Astrocyte (in vitro differentiated cells and primary cell): ENCODE measurements at regions not wholly inside any gene's neighbourhood (a gene's known extent, or its start where the extent isn't known, plus 50 kb on each side); places are given as distances from the start of the nearest gene placed in this dataset.

Experiments used
- DNase-seq: peaks from one replicate; pipeline ENCODE4 v3.0.0-alpha.2; 2010; ENCODE audit warnings: low read depth
- FAIRE-seq: peaks from 2 replicates; lab custom pipeline; 2011; peaks lifted over from hg19 to GRCh38; lab: Jason Lieb, UNC
- H2AFZ ChIP-seq: 2 replicates; pipeline ENCODE4 v1.6.0; 2012; ENCODE audit warnings: low read depth, low read length, inconsistent platforms
- H3K27ac ChIP-seq: 2 replicates; pipeline ENCODE4 v1.5.1; 2011; ENCODE audit warnings: low read depth, low read length, inconsistent platforms
- H3K27me3 ChIP-seq: 2 replicates; pipeline ENCODE4 v1.6.0; 2011; ENCODE audit warnings: low read length, inconsistent platforms; ENCODE audit not compliant: insufficient read depth
- H3K36me3 ChIP-seq: 2 replicates; pipeline ENCODE4 v1.5.1; 2011; ENCODE audit warnings: low read length, inconsistent platforms; ENCODE audit not compliant: insufficient read depth
- H3K4me1 ChIP-seq: 2 replicates; pipeline ENCODE4 v1.5.1; 2011; ENCODE audit warnings: low read length, inconsistent platforms; ENCODE audit not compliant: insufficient read depth
- H3K4me2 ChIP-seq: 2 replicates; pipeline ENCODE4 v1.6.0; 2012; ENCODE audit warnings: low read length, inconsistent platforms
- H3K4me3 ChIP-seq: 2 replicates; pipeline ENCODE4 v1.5.1; 2011; ENCODE audit warnings: low read depth, mild to moderate bottlenecking, low read length, inconsistent platforms; ENCODE audit not compliant: insufficient read depth
- H3K79me2 ChIP-seq: 2 replicates; pipeline ENCODE4 v1.6.0; 2012; ENCODE audit warnings: mild to moderate bottlenecking, low read length, inconsistent platforms; ENCODE audit not compliant: insufficient read depth
- H3K9ac ChIP-seq: 2 replicates; pipeline ENCODE4 v1.6.0; 2012; ENCODE audit warnings: mild to moderate bottlenecking, low read length, inconsistent platforms
- H3K9me3 ChIP-seq: 2 replicates; pipeline ENCODE4 v1.5.1; 2012; ENCODE audit warnings: low read depth, mild to moderate bottlenecking, low read length, inconsistent platforms; ENCODE audit not compliant: insufficient read depth
- H4K20me1 ChIP-seq: 2 replicates; pipeline ENCODE4 v1.6.0; 2012; ENCODE audit warnings: low read length, inconsistent platforms; ENCODE audit not compliant: insufficient read depth
- H3K27ac Mint-ChIP-seq: one replicate; pipeline ENCODE4 v1.8.0; 2021; ENCODE audit warnings: mild to moderate bottlenecking, mixed read lengths; ENCODE audit not compliant: unreplicated experiment
- H3K27me3 Mint-ChIP-seq: one replicate; pipeline ENCODE4 v1.8.0; 2021; ENCODE audit warnings: low read depth, mixed read lengths; ENCODE audit not compliant: unreplicated experiment
- H3K36me3 Mint-ChIP-seq: one replicate; pipeline ENCODE4 v1.8.0; 2021; ENCODE audit warnings: low read depth, mixed read lengths; ENCODE audit not compliant: unreplicated experiment
- H3K4me1 Mint-ChIP-seq: one replicate; pipeline ENCODE4 v1.8.0; 2021; ENCODE audit warnings: low read depth, mixed read lengths; ENCODE audit not compliant: unreplicated experiment
- H3K4me3 Mint-ChIP-seq: one replicate; pipeline ENCODE4 v1.8.0; 2021; ENCODE audit warnings: mild to moderate bottlenecking, moderate library complexity, mixed read lengths; ENCODE audit not compliant: unreplicated experiment
- H3K9me3 Mint-ChIP-seq: one replicate; pipeline ENCODE4 v1.8.0; 2021; ENCODE audit warnings: mild to moderate bottlenecking, mixed read lengths; ENCODE audit not compliant: unreplicated experiment
- CTCF ChIP-seq: IDR thresholded peaks from 2 replicates; pipeline ENCODE4 v1.5.1; 2011; ENCODE audit warnings: low read depth, mild to moderate bottlenecking, inconsistent platforms, low read length, moderate library complexity; ENCODE audit not compliant: insufficient read depth
- EZH2 ChIP-seq: IDR thresholded peaks from 2 replicates; pipeline ENCODE4 v1.6.1; 2012; ENCODE audit warnings: mild to moderate bottlenecking, low read length, inconsistent platforms; ENCODE audit not compliant: insufficient read depth

- no peaks in the 10 kb centered on the region for H3K9me3 ChIP-seq
- no peaks in the 10 kb centered on the region for H3K4me1 ChIP-seq
- H3K4me3 ChIP-seq, result no peak overlapping the region
- DNase-seq, result no peak
- no peak overlapping the region for H3K27ac ChIP-seq
- no peak overlapping the region for H3K4me2 ChIP-seq
- TF ChIP-seq EZH2 (no peak), CTCF (no peak)
- no peaks in the 10 kb centered on the region for H4K20me1 ChIP-seq
- Mint-ChIP-seq H3K4me3 (no peak overlapping the region), H3K27ac (no peak overlapping the region), H3K36me3 (no peaks in the 10 kb centered on the region), H3K4me1 (no peaks in the 10 kb centered on the region), H3K9me3 (peaks cover 2% of the 10 kb centered on the region), H3K27me3 (no peaks in the 10 kb centered on the region)
- H3K27me3 ChIP-seq, result no peaks in the 10 kb centered on the region
- no peaks in the 10 kb centered on the region for H3K79me2 ChIP-seq
- H3K9ac ChIP-seq, result no peak overlapping the region
- H3K36me3 ChIP-seq, result no peaks in the 10 kb centered on the region
- FAIRE-seq, result no peak
- no peak overlapping the region for H2AFZ ChIP-seq
These were observed 381.0 kb upstream of the USP15 start for GRCh38 chr12:61879229-61879628.

GRCh38 chr12:61880186-61880585 lies 380.0 kb upstream of the USP15 start:
- no peak overlapping the region for H3K4me3 ChIP-seq
- no peaks in the 10 kb centered on the region for H4K20me1 ChIP-seq
- H2AFZ ChIP-seq, result no peak overlapping the region
- no peak overlapping the region for H3K27ac ChIP-seq
- H3K4me2 ChIP-seq, result no peak overlapping the region
- TF ChIP-seq EZH2 (no peak), CTCF (no peak)
- H3K36me3 Mint-ChIP-seq, result no peaks in the 10 kb centered on the region
- H3K27me3 Mint-ChIP-seq, result no peaks in the 10 kb centered on the region
- DNase-seq, result no peak
- H3K4me1 ChIP-seq, result no peaks in the 10 kb centered on the region
- H3K27me3 ChIP-seq, result no peaks in the 10 kb centered on the region
- no peaks in the 10 kb centered on the region for H3K79me2 ChIP-seq
- no peak for FAIRE-seq
- H3K27ac Mint-ChIP-seq, result no peak overlapping the region
- H3K4me1 Mint-ChIP-seq, result no peaks in the 10 kb centered on the region
- peaks cover 2% of the 10 kb centered on the region for H3K9me3 Mint-ChIP-seq
- H3K36me3 ChIP-seq, result no peaks in the 10 kb centered on the region
- H3K9ac ChIP-seq, result no peak overlapping the region
- no peaks in the 10 kb centered on the region for H3K9me3 ChIP-seq
- H3K4me3 Mint-ChIP-seq, result no peak overlapping the region

- TF ChIP-seq EZH2 (no peak), CTCF (no peak)
- no peaks in the 10 kb centered on the region for H3K27me3 ChIP-seq
- H3K9ac ChIP-seq, result no peak overlapping the region
- H2AFZ ChIP-seq, result no peak overlapping the region
- H3K36me3 ChIP-seq, result no peaks in the 10 kb centered on the region
- no peak overlapping the region for H3K4me2 ChIP-seq
- no peaks in the 10 kb centered on the region for H4K20me1 ChIP-seq
- Mint-ChIP-seq H3K27ac (no peak overlapping the region), H3K4me1 (peaks cover 4% of the 10 kb centered on the region), H3K36me3 (no peaks in the 10 kb centered on the region), H3K4me3 (no peak overlapping the region), H3K27me3 (no peaks in the 10 kb centered on the region), H3K9me3 (no peaks in the 10 kb centered on the region)
- FAIRE-seq (no peak), DNase-seq (no peak)
- H3K27ac ChIP-seq, result no peak overlapping the region
- no peaks in the 10 kb centered on the region for H3K4me1 ChIP-seq
- H3K9me3 ChIP-seq, result no peaks in the 10 kb centered on the region
- no peak overlapping the region for H3K4me3 ChIP-seq
- H3K79me2 ChIP-seq, result no peaks in the 10 kb centered on the region
These were observed 368.6 kb upstream of the USP15 start for GRCh38 chr12:61891632-61892031.
